Keratinocyte (primary cell): ENCODE measurements at regions not wholly inside any gene's neighbourhood (a gene's known extent, or its start where the extent isn't known, plus 50 kb on each side); places are given as distances from the start of the nearest gene placed in this dataset.
"Not testable (repeated sequence)": the region's sequence is repeated elsewhere in the genome, so short reads cannot be mapped to it uniquely, and the experiment has no call there.

ENCODE experiments used
- DNase-seq: peaks from one replicate; pipeline ENCODE4 v3.0.0-alpha.2; 2011; ENCODE audit warnings: low read depth, missing footprints, low spot score
- FAIRE-seq: peaks from 2 replicates; lab custom pipeline; 2011; peaks lifted over from hg19 to GRCh38; lab: Jason Lieb, UNC
- H2AFZ ChIP-seq: 2 replicates; pipeline ENCODE4 v1.6.0; 2012; ENCODE audit warnings: low read length, control low read depth, inconsistent platforms; ENCODE audit not compliant: control insufficient read depth
- H3K27ac ChIP-seq: 2 replicates; pipeline ENCODE4 v1.5.1; 2011; ENCODE audit warnings: low read length; ENCODE audit not compliant: control insufficient read depth, insufficient read depth
- H3K27me3 ChIP-seq: 3 replicates; pipeline ENCODE4 v1.6.0; 2011; ENCODE audit warnings: low read length; ENCODE audit not compliant: control insufficient read depth, insufficient read depth; ENCODE audit errors: extremely low read depth
- H3K36me3 ChIP-seq, 2 experiments: 2 replicates in 1 of 2; 3 replicates in 1 of 2; pipeline ENCODE4 v1.5.1; 2011; ENCODE audit warnings: low read length in 2 of 2, mild to moderate bottlenecking in 1 of 2; ENCODE audit not compliant: control insufficient read depth in 2 of 2, insufficient read depth in 2 of 2; ENCODE audit errors: extremely low read depth in 1 of 2
- H3K4me1 ChIP-seq: 3 replicates; pipeline ENCODE4 v1.5.1; 2011; ENCODE audit warnings: low read length; ENCODE audit not compliant: control insufficient read depth, insufficient read depth; ENCODE audit errors: extremely low read depth
- H3K4me2 ChIP-seq: 3 replicates; pipeline ENCODE4 v1.6.0; 2011; ENCODE audit warnings: low read depth, low read length; ENCODE audit not compliant: control insufficient read depth, insufficient read depth; ENCODE audit errors: extremely low read depth
- H3K4me3 ChIP-seq, 3 experiments: fragments of 200-600 bp in 1 of 3; sonication (generic) in 1 of 3; 2 replicates in 2 of 3; 3 replicates in 1 of 3; pipeline ENCODE4 v1.5.1; 2011 to 2016; ENCODE audit warnings: low read length in 3 of 3, mild to moderate bottlenecking in 3 of 3, control low read depth in 2 of 3, inconsistent platforms in 1 of 3, low read depth in 1 of 3, mixed read lengths in 1 of 3, mixed run types in 1 of 3, moderate library complexity in 1 of 3; ENCODE audit not compliant: control insufficient read depth in 2 of 3, insufficient read depth in 2 of 3; ENCODE audit errors: extremely low read depth in 1 of 3
- H3K79me2 ChIP-seq: 2 replicates; pipeline ENCODE4 v1.6.0; 2012; ENCODE audit warnings: low read length; ENCODE audit not compliant: control insufficient read depth, insufficient read depth
- H3K9ac ChIP-seq: 3 replicates; pipeline ENCODE4 v1.6.0; 2011; ENCODE audit warnings: low read length; ENCODE audit not compliant: control insufficient read depth, insufficient read depth; ENCODE audit errors: extremely low read depth
- H3K9me1 ChIP-seq: 3 replicates; pipeline ENCODE4 v1.6.0; 2011; ENCODE audit warnings: low read length; ENCODE audit not compliant: control insufficient read depth, insufficient read depth; ENCODE audit errors: extremely low read depth
- H3K9me3 ChIP-seq: 2 replicates; pipeline ENCODE4 v1.5.1; 2012; ENCODE audit warnings: low read depth, low read length; ENCODE audit not compliant: control insufficient read depth
- H4K20me1 ChIP-seq: 3 replicates; pipeline ENCODE4 v1.6.0; 2011; ENCODE audit warnings: low read length; ENCODE audit not compliant: control insufficient read depth, insufficient read depth; ENCODE audit errors: extremely low read depth
- EZH2 ChIP-seq: IDR thresholded peaks from one replicate; pipeline ENCODE4 v1.6.1; 2012; ENCODE audit warnings: inconsistent platforms, mild to moderate bottlenecking, low read length, moderate library complexity
- dilution Hi-C: fragments of 300-500 bp; cut with MboI; formaldehyde crosslinking; loops from one replicate; pipeline ENCODE4 v1.7.0; 2020; ENCODE audit warnings: low sequenced_read_pairs; ENCODE audit not compliant: extremely low pct_ligation_motif_present
- TF ChIP-seq, protein P1 (sequence below), 3 experiments: IDR thresholded peaks in 1 of 3; conservative IDR thresholded peaks in 1 of 3; optimal IDR thresholded peaks in 1 of 3; 2 replicates in 2 of 3; 3 replicates in 1 of 3; pipeline versions ENCODE3 to v1.5.1; 2011; ENCODE audit warnings: low read length in 3 of 3, mild to moderate bottlenecking in 3 of 3, moderate library complexity in 2 of 3, control low read depth in 1 of 3, inconsistent platforms in 1 of 3; ENCODE audit not compliant: insufficient read depth in 2 of 3; ENCODE audit errors: extremely low read depth in 1 of 3

GRCh38 chr3:98705212-98705611, 57.9 kb upstream of the ST3GAL6 start:
- no peak for TF ChIP-seq EZH2
- TF ChIP-seq, protein P1, sequence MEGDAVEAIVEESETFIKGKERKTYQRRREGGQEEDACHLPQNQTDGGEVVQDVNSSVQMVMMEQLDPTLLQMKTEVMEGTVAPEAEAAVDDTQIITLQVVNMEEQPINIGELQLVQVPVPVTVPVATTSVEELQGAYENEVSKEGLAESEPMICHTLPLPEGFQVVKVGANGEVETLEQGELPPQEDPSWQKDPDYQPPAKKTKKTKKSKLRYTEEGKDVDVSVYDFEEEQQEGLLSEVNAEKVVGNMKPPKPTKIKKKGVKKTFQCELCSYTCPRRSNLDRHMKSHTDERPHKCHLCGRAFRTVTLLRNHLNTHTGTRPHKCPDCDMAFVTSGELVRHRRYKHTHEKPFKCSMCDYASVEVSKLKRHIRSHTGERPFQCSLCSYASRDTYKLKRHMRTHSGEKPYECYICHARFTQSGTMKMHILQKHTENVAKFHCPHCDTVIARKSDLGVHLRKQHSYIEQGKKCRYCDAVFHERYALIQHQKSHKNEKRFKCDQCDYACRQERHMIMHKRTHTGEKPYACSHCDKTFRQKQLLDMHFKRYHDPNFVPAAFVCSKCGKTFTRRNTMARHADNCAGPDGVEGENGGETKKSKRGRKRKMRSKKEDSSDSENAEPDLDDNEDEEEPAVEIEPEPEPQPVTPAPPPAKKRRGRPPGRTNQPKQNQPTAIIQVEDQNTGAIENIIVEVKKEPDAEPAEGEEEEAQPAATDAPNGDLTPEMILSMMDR (optimal IDR thresholded peaks at IDR 0.05 in 1 of 3, IDR thresholded peaks at IDR 0.05 in 1 of 3, conservative IDR thresholded peaks at IDR 0.05 in 1 of 3; ENCODE audit: extremely low read depth in 1 of 3, insufficient read depth in 2 of 3, low read length in 3 of 3), result no peak
- Histone ChIP-seq H3K9me3 (no peaks in the 10 kb centered on the region), H3K4me2 (no peak overlapping the region), H4K20me1 (no peaks in the 10 kb centered on the region), H3K36me3 (no peaks in the 10 kb centered on the region), H3K27me3 (no peaks in the 10 kb centered on the region), H3K4me3 (no peak overlapping the region), H3K9ac (no peak overlapping the region), H3K9me1 (no peaks in the 10 kb centered on the region), H3K79me2 (no peaks in the 10 kb centered on the region), H2AFZ (no peak overlapping the region), H3K4me1 (peaks cover 4% of the 10 kb centered on the region), H3K27ac (no peak overlapping the region)
- FAIRE-seq, result no peak
- no peak for DNase-seq
- dilution Hi-C loops, result no loop called here

DNA sequence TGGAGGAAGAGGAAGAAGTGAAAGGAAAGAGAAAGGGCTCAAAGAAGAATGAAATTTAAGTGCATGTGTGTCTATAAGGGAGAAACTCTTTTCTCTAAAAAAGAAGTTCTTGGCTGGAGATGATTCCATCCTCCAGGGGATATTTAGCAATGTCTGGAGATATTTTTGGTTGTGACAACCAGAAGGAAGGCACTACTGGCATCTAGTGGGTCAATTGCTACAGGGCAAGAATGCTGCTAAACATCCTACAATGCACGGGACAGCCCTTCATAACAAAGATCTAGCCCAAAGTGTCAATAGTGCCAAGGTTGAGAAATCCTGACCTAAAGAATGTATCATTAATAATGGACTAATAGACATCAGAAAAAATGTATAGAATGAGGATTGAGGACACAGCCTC, 57.4 kb upstream of the ST3GAL6 start:
- H3K27ac ChIP-seq, result no peak overlapping the region
- H3K9me1 ChIP-seq, result no peaks in the 10 kb centered on the region
- no peaks in the 10 kb centered on the region for H3K27me3 ChIP-seq
- H3K4me1 ChIP-seq, result peaks cover 4% of the 10 kb centered on the region
- DNase-seq (no peak), FAIRE-seq (no peak)
- H2AFZ ChIP-seq, result no peak overlapping the region
- H4K20me1 ChIP-seq, result no peaks in the 10 kb centered on the region
- no peaks in the 10 kb centered on the region for H3K79me2 ChIP-seq
- no peak overlapping the region for H3K4me2 ChIP-seq
- H3K4me3 ChIP-seq, result no peak overlapping the region
- H3K9me3 ChIP-seq, result no peaks in the 10 kb centered on the region
- TF ChIP-seq EZH2, result no peak
- TF ChIP-seq, protein P1 (optimal IDR thresholded peaks at IDR 0.05 in 1 of 3, IDR thresholded peaks at IDR 0.05 in 1 of 3, conservative IDR thresholded peaks at IDR 0.05 in 1 of 3; ENCODE audit: extremely low read depth in 1 of 3, insufficient read depth in 2 of 3, low read length in 3 of 3), result peak; percentile 10 to 55 (median 44)
- dilution Hi-C loops, result no loop called here
- H3K36me3 ChIP-seq, result no peaks in the 10 kb centered on the region
- no peak overlapping the region for H3K9ac ChIP-seq

DNA sequence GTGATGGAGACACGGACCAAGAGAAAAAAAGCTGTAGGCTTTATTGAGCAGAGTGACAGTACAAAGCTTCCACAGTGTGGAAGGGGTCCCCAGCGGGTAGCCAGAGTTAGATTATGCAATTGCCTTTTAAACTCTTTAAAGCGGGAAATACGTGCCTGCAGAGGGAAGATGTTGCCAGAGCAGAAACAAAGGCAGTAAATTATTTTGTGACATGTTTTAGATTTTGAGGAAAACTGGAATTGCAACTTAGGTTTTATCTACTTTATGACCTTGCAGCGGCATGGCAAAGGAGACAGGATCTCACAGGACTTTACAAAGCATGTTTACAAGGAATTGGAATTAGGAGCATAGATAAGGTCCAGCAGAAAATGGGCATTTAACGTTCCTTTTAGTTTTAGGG, 54.5 kb upstream of the ST3GAL6 start:
- H3K27ac ChIP-seq, H4K20me1 ChIP-seq, H3K4me3 ChIP-seq, H3K9me1 ChIP-seq, DNase-seq, dilution Hi-C loops, H3K9ac ChIP-seq, H3K27me3 ChIP-seq, H3K4me1 ChIP-seq, H3K9me3 ChIP-seq, FAIRE-seq, H3K36me3 ChIP-seq, H3K79me2 ChIP-seq, H2AFZ ChIP-seq, H3K4me2 ChIP-seq: not testable (repeated sequence)
